ENCODE measurements at regions not wholly inside any gene's neighbourhood (a gene's known extent, or its start where the extent isn't known, plus 50 kb on each side); places are given as distances from the start of the nearest gene placed in this dataset.

DNA sequence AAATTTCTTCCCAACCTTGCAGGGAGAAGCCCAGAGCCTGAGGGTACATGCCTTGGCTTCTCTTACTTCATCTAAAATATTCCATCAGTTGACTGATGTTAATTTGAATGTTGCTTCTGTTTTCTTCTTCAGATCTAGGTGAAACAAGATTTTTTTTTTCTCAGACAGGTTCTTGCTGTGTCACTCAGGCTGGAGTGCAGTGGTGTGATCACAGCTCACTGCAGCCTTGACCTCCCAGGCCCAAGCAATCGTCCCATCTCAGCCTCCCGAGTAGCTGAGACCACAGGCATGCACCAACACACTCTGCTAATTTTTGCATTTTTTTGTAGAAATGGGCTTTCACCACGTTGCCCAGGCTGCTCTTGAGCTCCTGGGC, 62.1 kb upstream of the KLF3 start:
- TF ChIP-seq, protein P1, sequence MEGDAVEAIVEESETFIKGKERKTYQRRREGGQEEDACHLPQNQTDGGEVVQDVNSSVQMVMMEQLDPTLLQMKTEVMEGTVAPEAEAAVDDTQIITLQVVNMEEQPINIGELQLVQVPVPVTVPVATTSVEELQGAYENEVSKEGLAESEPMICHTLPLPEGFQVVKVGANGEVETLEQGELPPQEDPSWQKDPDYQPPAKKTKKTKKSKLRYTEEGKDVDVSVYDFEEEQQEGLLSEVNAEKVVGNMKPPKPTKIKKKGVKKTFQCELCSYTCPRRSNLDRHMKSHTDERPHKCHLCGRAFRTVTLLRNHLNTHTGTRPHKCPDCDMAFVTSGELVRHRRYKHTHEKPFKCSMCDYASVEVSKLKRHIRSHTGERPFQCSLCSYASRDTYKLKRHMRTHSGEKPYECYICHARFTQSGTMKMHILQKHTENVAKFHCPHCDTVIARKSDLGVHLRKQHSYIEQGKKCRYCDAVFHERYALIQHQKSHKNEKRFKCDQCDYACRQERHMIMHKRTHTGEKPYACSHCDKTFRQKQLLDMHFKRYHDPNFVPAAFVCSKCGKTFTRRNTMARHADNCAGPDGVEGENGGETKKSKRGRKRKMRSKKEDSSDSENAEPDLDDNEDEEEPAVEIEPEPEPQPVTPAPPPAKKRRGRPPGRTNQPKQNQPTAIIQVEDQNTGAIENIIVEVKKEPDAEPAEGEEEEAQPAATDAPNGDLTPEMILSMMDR (IDR thresholded peaks at IDR 0.05): no peak
- TF ChIP-seq POLR2A (IDR thresholded peaks at IDR 0.05) (no peak), EP300 (IDR thresholded peaks at IDR 0.05) (no peak), POLR2AphosphoS5 (IDR thresholded peaks at IDR 0.05) (no peak)

Measured in gastroesophageal sphincter (tissue), 3 donors.